ENCODE measurements at regions not wholly inside any gene's neighbourhood (a gene's known extent, or its start where the extent isn't known, plus 50 kb on each side); places are given as distances from the start of the nearest gene placed in this dataset.

GRCh38 chr6:47109281-47109680, 67.1 kb upstream of the ADGRF1 start:
- TF ChIP-seq CTCF (IDR thresholded peaks at IDR 0.05) (no peak), POLR2A (IDR thresholded peaks at IDR 0.05) (no peak)
